HFFc6 (cell line): ENCODE measurements at regions not wholly inside any gene's neighbourhood (a gene's known extent, or its start where the extent isn't known, plus 50 kb on each side); places are given as distances from the start of the nearest gene placed in this dataset.
"Not testable (repeated sequence)": the region's sequence is repeated elsewhere in the genome, so short reads cannot be mapped to it uniquely, and the experiment has no call there.

ENCODE experiments used
- DNase-seq: peaks from one replicate; pipeline ENCODE4 v3.0.0-alpha.2; 2018
- H3K27ac Mint-ChIP-seq: 2 replicates; pipeline ENCODE4 v1.8.0; 2020; ENCODE audit warnings: mild to moderate bottlenecking, mixed read lengths
- H3K27me3 Mint-ChIP-seq: 2 replicates; pipeline ENCODE4 v1.8.0; 2021; ENCODE audit warnings: mild to moderate bottlenecking, moderate library complexity, mixed read lengths; ENCODE audit not compliant: insufficient read depth
- H3K36me3 Mint-ChIP-seq: 2 replicates; pipeline ENCODE4 v1.8.0; 2021; ENCODE audit warnings: low read depth, mixed read lengths
- H3K4me1 Mint-ChIP-seq: 2 replicates; pipeline ENCODE4 v1.8.0; 2020; ENCODE audit warnings: low read depth, mixed read lengths
- H3K4me3 Mint-ChIP-seq: 2 replicates; pipeline ENCODE4 v1.8.0; 2020; ENCODE audit warnings: mild to moderate bottlenecking, moderate library complexity, mixed read lengths
- H3K9me3 Mint-ChIP-seq: 2 replicates; pipeline ENCODE4 v1.8.0; 2020; ENCODE audit warnings: mild to moderate bottlenecking, mixed read lengths
- TF ChIP-seq, protein P1 (sequence below): fragments of 200-600 bp; sonication (generic); IDR thresholded peaks from 2 replicates; pipeline ENCODE4 v1.5.0; 2021; ENCODE audit warnings: antibody characterized with exemption, mild to moderate bottlenecking

DNA sequence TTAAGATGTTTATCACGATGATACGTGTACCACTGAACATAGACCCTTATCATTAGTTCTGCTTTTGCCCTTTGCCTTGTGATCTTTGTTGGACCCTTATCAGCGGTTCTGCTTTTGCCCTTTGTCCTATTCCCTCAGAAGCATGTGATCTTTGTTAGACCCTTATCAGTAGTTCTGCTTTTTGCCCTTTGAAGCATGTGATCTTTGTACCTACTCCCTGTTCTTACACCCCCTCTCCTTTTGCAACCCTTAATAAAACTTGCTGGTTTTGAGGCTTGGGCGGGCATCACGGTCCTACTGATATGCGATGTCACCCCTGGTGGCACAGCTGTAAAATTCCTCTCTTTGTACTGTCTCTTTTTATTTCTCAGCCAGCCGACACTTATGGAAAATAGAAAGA is 117.0 kb downstream of the SDHAF3 start:
- H3K9me3 Mint-ChIP-seq, result peaks cover 71% of the 10 kb centered on the region
- H3K36me3 Mint-ChIP-seq, H3K27me3 Mint-ChIP-seq, H3K4me1 Mint-ChIP-seq, H3K4me3 Mint-ChIP-seq, H3K27ac Mint-ChIP-seq, DNase-seq: not testable (repeated sequence)

DNA sequence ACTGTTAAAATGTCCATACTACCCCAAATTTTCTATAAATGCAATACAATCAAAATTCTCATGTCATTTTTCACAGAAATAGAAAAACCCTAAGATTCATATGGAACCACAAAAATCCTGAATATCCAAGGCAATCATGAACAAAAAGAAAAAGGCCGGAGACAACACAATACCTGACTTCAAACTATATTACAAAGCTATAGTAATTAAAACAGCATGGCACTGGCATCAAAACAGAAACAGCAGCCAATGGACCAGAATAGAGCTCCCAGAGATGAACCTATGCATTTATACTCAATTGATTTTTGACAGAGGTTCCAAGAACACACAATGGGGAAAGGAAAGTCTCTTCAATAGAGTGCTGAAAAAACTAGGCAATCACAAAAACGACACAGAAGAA is 128.8 kb downstream of the SDHAF3 start:
- Mint-ChIP-seq H3K27me3 (no peaks in the 10 kb centered on the region), H3K9me3 (peaks cover 42% of the 10 kb centered on the region), H3K27ac (no peak overlapping the region), H3K4me1 (no peaks in the 10 kb centered on the region), H3K4me3 (no peak overlapping the region), H3K36me3 (peaks cover 4% of the 10 kb centered on the region; the same call in 1 of the 2 replicates)
- DNase-seq, result no peak
- TF ChIP-seq, protein P1, sequence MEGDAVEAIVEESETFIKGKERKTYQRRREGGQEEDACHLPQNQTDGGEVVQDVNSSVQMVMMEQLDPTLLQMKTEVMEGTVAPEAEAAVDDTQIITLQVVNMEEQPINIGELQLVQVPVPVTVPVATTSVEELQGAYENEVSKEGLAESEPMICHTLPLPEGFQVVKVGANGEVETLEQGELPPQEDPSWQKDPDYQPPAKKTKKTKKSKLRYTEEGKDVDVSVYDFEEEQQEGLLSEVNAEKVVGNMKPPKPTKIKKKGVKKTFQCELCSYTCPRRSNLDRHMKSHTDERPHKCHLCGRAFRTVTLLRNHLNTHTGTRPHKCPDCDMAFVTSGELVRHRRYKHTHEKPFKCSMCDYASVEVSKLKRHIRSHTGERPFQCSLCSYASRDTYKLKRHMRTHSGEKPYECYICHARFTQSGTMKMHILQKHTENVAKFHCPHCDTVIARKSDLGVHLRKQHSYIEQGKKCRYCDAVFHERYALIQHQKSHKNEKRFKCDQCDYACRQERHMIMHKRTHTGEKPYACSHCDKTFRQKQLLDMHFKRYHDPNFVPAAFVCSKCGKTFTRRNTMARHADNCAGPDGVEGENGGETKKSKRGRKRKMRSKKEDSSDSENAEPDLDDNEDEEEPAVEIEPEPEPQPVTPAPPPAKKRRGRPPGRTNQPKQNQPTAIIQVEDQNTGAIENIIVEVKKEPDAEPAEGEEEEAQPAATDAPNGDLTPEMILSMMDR, result no peak

DNA sequence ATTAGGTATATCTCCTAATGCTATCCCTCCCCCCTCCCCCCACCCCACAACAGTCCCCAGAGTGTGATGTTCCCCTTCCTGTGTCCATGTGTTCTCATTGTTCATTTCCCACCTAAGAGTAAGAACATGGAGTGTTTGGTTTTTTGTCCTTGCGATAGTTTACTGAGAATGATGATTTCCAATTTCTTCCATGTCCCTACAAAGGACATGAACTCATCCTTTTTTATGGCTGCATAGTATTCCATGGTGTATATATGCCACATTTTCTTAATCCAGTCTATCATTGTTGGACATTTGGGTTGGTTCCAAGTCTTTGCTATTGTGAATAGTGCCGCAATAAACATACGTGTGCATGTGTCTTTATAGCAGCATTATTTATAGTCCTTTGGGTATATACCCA is 140.7 kb downstream of the SDHAF3 start:
- H3K9me3 Mint-ChIP-seq, result peaks cover 16% of the 10 kb centered on the region; the same call in 1 of the 2 replicates

DNA sequence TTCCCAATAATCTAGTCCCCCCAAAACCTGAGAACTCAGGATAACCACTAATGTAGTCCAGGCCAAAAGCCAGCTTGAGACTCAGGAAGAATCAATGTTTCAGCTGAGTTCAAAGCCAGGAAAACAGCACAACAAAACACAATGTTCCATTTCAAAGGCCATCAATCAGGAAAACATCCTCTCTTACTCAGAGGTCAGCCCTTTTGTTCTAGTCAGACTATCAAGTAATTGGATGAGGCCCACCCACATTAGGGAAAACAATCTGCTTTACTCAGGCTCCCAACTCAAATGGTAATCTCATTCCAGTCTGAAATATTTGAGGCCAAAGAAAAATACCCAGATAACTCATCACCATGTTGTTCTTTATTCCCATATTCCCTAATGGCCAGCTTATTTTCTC is 152.2 kb downstream of the SDHAF3 start:
- no peak for DNase-seq
- Mint-ChIP-seq H3K9me3 (peaks cover 33% of the 10 kb centered on the region), H3K4me3 (no peak overlapping the region), H3K36me3 (no peaks in the 10 kb centered on the region), H3K27me3 (peaks cover 2% of the 10 kb centered on the region; the same call in 1 of the 2 replicates), H3K4me1 (no peaks in the 10 kb centered on the region), H3K27ac (no peak overlapping the region)
- TF ChIP-seq, protein P1, result no peak

More for the DNA sequence above, 140.7 kb downstream of the SDHAF3 start:
- not testable (repeated sequence) for H3K27ac Mint-ChIP-seq, H3K27me3 Mint-ChIP-seq, H3K36me3 Mint-ChIP-seq, DNase-seq, H3K4me1 Mint-ChIP-seq, H3K4me3 Mint-ChIP-seq

DNA sequence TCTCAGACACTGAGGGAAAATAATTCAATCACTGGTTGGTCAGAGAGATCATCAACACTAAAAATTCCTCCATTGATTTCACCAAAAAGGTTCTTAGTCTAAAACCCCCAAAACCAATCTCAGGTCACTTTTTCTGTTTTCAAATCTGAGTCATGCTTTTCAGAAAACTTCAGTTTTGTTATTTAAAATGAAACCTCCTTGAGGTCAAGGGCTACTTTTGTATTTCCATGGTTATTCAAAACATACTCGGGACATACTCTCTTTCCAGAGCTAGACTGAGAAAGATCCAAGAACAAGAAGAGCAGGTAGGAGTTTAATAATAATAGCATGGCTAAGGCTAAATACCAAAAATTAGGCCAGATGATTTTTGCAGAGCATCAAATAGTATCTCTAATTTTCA is 152.8 kb downstream of the SDHAF3 start:
- Mint-ChIP-seq H3K4me1 (no peaks in the 10 kb centered on the region), H3K36me3 (no peaks in the 10 kb centered on the region), H3K27me3 (peaks cover 2% of the 10 kb centered on the region; the same call in 1 of the 2 replicates), H3K9me3 (peaks cover 37% of the 10 kb centered on the region), H3K27ac (no peak overlapping the region), H3K4me3 (no peak overlapping the region)
- DNase-seq, result no peak
- TF ChIP-seq, protein P1, result no peak

DNA sequence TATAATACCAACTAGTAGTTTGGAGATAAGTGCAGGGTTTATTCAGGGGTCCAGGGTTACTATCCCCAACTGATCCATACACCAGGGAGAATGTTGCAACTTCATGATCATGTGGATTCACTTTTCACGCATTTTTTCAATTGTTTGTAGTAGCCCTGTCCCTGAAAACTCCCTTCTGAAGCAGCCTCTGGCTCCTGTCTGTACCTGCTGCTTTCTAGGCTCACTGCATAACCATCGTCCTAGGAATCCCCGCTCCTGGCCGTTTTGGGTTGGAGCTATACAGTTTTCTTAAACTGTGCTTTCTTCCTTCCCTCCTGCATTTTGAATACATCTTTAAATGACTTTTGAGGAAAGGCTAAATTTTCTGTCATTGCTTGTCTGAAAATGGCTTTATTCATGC is 154.1 kb downstream of the SDHAF3 start:
- H3K9me3 Mint-ChIP-seq, result peaks cover 42% of the 10 kb centered on the region
- no peak overlapping the region for H3K27ac Mint-ChIP-seq
- TF ChIP-seq, protein P1, result no peak
- H3K4me1 Mint-ChIP-seq, result no peaks in the 10 kb centered on the region
- H3K27me3 Mint-ChIP-seq, result peaks cover 2% of the 10 kb centered on the region; the same call in 1 of the 2 replicates
- H3K36me3 Mint-ChIP-seq, result no peaks in the 10 kb centered on the region
- H3K4me3 Mint-ChIP-seq, result no peak overlapping the region
- DNase-seq, result no peak
